ENCODE measurements at regions not wholly inside any gene's neighbourhood (a gene's known extent, or its start where the extent isn't known, plus 50 kb on each side); places are given as distances from the start of the nearest gene placed in this dataset.

DNA sequence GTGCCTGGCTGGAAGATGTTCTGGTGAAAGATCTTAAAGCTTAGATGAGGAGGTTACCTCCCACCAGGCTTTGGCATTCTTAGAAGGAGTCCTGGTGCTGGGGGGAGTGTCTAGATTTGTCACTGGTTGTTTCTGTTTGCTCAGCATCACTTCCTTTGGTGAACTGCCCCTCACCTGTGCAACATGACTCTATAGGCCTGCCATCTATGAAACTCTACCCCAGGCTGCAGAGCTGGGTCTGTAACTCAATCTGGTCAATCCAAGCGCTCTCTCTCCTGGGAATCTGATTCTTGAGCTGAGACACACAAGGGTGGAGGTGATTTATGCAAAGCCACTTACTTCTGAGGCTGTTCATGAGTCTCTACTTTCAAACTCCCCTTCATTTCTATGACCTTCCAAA lies 399.4 kb downstream of the NPIPA7 start:
- TF ChIP-seq, protein P1, sequence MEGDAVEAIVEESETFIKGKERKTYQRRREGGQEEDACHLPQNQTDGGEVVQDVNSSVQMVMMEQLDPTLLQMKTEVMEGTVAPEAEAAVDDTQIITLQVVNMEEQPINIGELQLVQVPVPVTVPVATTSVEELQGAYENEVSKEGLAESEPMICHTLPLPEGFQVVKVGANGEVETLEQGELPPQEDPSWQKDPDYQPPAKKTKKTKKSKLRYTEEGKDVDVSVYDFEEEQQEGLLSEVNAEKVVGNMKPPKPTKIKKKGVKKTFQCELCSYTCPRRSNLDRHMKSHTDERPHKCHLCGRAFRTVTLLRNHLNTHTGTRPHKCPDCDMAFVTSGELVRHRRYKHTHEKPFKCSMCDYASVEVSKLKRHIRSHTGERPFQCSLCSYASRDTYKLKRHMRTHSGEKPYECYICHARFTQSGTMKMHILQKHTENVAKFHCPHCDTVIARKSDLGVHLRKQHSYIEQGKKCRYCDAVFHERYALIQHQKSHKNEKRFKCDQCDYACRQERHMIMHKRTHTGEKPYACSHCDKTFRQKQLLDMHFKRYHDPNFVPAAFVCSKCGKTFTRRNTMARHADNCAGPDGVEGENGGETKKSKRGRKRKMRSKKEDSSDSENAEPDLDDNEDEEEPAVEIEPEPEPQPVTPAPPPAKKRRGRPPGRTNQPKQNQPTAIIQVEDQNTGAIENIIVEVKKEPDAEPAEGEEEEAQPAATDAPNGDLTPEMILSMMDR (IDR thresholded peaks at IDR 0.05; ENCODE audit: poor library complexity, severe bottlenecking) = no peak
- ATAC-seq (ENCODE audit: low read depth) = no peak

DNA sequence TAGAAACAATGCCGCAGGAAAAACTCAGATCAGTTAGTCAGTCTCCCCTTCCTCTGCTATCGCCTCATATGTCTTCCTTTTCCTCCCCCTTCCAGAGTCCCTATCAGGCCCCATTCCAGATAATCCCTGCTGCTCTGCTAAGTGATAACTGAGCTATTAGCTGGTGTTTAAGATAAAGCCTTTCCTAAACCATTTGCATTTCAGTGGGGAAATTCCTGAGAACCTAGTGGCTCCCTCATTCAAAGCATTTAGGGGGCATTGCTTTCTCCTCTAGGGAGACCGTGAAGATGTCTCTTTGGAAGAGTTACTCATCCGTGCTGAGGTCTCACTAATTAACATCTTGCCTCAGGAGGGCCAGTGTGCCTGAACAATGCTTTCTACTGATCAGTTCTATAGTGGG lies 401.6 kb downstream of the NPIPA7 start:
- no peak for DNase-seq (ENCODE audit: low spot score)
- Histone ChIP-seq H3K27me3 (ENCODE audit: insufficient read depth, poor library complexity, severe bottlenecking) (no peaks in the 10 kb centered on the region), H3K36me3 (ENCODE audit: low read depth) (no peaks in the 10 kb centered on the region), H3K27ac (ENCODE audit: poor library complexity, severe bottlenecking) (no peak overlapping the region), H3K4me1 (ENCODE audit: insufficient read depth, poor library complexity, severe bottlenecking) (no peaks in the 10 kb centered on the region), H3K4me3 (ENCODE audit: severe bottlenecking) (no peak overlapping the region), H3K9me3 (ENCODE audit: severe bottlenecking) (no peaks in the 10 kb centered on the region)
- no peak for ATAC-seq (ENCODE audit: low read depth)
- TF ChIP-seq, protein P1 (IDR thresholded peaks at IDR 0.05; ENCODE audit: poor library complexity, severe bottlenecking) = no peak

More for the DNA sequence above, 399.4 kb downstream of the NPIPA7 start:
- Histone ChIP-seq H3K36me3 (ENCODE audit: low read depth) (no peaks in the 10 kb centered on the region), H3K9me3 (ENCODE audit: severe bottlenecking) (no peaks in the 10 kb centered on the region), H3K27ac (ENCODE audit: poor library complexity, severe bottlenecking) (no peak overlapping the region), H3K27me3 (ENCODE audit: insufficient read depth, poor library complexity, severe bottlenecking) (peaks cover 3% of the 10 kb centered on the region), H3K4me1 (ENCODE audit: insufficient read depth, poor library complexity, severe bottlenecking) (no peaks in the 10 kb centered on the region), H3K4me3 (ENCODE audit: severe bottlenecking) (no peak overlapping the region)
- DNase-seq (ENCODE audit: low spot score) = no peak

DNA sequence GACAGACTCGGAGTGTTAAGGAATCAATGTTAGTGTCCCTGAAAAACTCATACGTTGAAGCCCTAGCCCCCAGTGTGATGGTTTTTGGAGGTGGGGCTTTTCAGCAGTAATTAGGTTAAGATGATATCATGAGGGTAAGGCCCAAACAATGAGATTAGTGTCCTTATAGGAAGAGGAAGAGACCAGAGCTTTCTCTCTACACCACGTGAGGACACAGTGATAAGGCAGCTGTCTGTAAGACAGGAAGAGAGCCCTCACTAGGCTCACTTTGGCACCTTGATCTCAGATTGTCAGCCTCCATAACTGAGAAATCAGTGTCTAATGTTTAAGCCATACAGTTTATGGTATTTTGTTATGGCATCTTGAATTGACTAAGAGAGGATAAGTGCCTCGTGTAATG lies 403.2 kb downstream of the NPIPA7 start:
- Histone ChIP-seq H3K36me3 (ENCODE audit: low read depth) (no peaks in the 10 kb centered on the region), H3K4me3 (ENCODE audit: severe bottlenecking) (no peak overlapping the region), H3K27me3 (ENCODE audit: insufficient read depth, poor library complexity, severe bottlenecking) (no peaks in the 10 kb centered on the region), H3K27ac (ENCODE audit: poor library complexity, severe bottlenecking) (no peak overlapping the region), H3K4me1 (ENCODE audit: insufficient read depth, poor library complexity, severe bottlenecking) (no peaks in the 10 kb centered on the region), H3K9me3 (ENCODE audit: severe bottlenecking) (no peaks in the 10 kb centered on the region)
- TF ChIP-seq, protein P1 (IDR thresholded peaks at IDR 0.05; ENCODE audit: poor library complexity, severe bottlenecking) = no peak
- DNase-seq (ENCODE audit: low spot score) (no peak), ATAC-seq (ENCODE audit: low read depth) (no peak)

DNA sequence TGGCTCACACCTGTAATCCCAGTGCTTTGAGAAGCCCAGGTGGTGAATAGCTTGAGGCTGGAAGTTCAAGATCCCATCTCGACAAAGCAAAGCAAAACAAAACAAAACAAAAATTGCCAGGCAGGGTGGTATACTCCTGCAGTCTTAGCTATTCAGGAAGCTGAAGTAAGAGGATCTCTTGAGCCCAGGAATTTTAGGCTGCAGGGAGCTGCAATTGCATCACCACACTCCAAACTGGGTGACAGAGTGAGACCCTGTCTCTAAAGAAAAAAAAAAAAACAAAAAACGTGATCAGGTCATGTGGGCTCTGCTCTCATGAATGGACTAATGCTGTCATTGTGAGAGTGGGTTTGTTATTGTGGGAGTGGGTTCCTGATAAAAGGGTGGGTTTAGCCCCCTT lies 409.1 kb downstream of the NPIPA7 start:
- ATAC-seq (ENCODE audit: low read depth) (no peak), DNase-seq (ENCODE audit: low spot score) (no peak)
- Histone ChIP-seq H3K27ac (ENCODE audit: poor library complexity, severe bottlenecking) (no peak overlapping the region), H3K4me3 (ENCODE audit: severe bottlenecking) (no peak overlapping the region), H3K36me3 (ENCODE audit: low read depth) (no peaks in the 10 kb centered on the region), H3K27me3 (ENCODE audit: insufficient read depth, poor library complexity, severe bottlenecking) (no peaks in the 10 kb centered on the region), H3K4me1 (ENCODE audit: insufficient read depth, poor library complexity, severe bottlenecking) (no peaks in the 10 kb centered on the region), H3K9me3 (ENCODE audit: severe bottlenecking) (no peaks in the 10 kb centered on the region)
- TF ChIP-seq, protein P1 (IDR thresholded peaks at IDR 0.05; ENCODE audit: poor library complexity, severe bottlenecking) = no peak

DNA sequence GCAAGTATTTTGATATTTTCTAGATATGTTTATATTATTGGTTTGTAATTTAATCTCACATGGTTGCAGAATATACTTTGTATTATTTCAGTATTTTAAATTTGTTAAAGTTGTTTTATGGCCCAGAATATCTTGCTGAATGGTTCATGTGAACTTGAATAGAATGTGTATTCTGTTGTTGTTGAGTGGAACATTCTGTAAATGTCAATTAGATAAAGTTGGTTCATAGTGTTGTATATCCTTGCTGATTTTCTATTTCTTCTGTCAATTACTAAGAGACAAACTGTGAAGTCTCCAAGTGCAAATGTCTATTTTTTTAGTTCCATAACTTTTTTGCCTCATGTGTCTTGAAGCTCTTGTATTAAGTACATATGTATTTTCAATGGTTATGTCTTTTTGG lies 411.7 kb downstream of the NPIPA7 start:
- no peak overlapping the region for H3K27ac ChIP-seq (ENCODE audit: poor library complexity, severe bottlenecking)
- TF ChIP-seq, protein P1 (IDR thresholded peaks at IDR 0.05; ENCODE audit: poor library complexity, severe bottlenecking) = no peak
- H3K4me1 ChIP-seq (ENCODE audit: insufficient read depth, poor library complexity, severe bottlenecking) = no peaks in the 10 kb centered on the region
- no peak for DNase-seq (ENCODE audit: low spot score)
- H3K4me3 ChIP-seq (ENCODE audit: severe bottlenecking) = no peak overlapping the region
- H3K27me3 ChIP-seq (ENCODE audit: insufficient read depth, poor library complexity, severe bottlenecking) = no peaks in the 10 kb centered on the region
- no peaks in the 10 kb centered on the region for H3K36me3 ChIP-seq (ENCODE audit: low read depth)
- ATAC-seq (ENCODE audit: low read depth) = no peak
- H3K9me3 ChIP-seq (ENCODE audit: severe bottlenecking) = no peaks in the 10 kb centered on the region

All from RWPE2 (cell line).